Myocyte (in vitro differentiated cells): ENCODE measurements at regions not wholly inside any gene's neighbourhood (a gene's known extent, or its start where the extent isn't known, plus 50 kb on each side); places are given as distances from the start of the nearest gene placed in this dataset.
A peak's percentile ranks its signal among the peaks of the same experiment; 100 is the strongest.

Experiments
- DNase-seq: peaks from one replicate; pipeline ENCODE4 v3.0.0-alpha.2; 2012; ENCODE audit warnings: low read depth
- microRNA-seq: library from miRNA; unstranded; fragments of <30 nt; microRNA quantifications from one replicate; pipeline ENCODE4, GENCODE V29; 2016

DNA sequence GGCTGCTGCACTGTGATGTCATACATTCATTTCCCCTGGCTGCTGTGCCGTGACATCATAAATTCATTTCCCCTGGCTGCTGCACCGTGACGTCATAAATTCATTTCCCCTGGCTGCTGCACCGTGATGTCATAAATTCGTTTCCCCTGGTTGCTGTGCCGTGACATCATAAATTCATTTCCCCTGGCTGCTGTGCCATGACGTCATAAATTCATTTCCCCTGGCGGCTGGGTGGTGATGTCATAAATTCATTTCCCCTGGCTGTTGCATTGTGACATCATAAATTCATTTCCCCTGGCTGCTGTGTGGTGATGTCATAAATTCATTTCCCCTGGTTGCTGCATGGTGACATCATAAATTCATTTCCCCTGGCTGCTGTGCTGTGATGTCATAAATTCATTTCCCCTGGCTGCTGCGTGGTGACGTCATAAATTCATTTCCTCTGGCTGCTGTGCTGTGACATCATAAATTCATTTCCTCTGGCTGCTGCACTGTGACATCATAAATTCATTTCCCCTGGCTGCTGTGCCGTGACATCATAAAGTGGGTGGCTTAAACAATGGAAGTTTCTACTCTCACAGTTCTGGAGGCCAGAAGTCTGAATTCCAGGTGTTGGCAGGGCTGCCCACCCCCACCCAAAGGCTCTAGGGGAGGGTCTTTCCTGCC, 301.1 kb downstream of the SHANK2 start:
- DNase-seq, result no peak

DNA sequence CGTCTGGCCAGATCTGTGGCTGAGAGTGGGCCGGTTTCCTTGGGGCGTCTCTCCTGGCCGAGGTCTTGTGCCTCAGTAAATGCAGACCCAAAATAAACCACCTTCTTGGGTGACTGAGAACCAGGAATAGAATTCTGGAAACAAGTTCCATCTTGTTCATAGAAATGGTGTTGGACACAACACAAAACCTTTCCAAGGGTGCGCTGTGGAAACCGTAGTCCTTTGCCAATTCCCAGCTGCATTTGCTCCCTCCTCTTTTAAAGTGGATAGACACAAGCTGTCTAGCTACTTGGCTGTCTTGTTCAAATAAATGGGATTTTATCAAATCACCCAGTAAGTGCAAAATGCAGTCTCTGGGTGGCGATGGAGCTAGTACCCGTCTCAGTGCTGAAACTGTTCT, 300.2 kb downstream of the SHANK2 start:
- no peak for DNase-seq

DNA sequence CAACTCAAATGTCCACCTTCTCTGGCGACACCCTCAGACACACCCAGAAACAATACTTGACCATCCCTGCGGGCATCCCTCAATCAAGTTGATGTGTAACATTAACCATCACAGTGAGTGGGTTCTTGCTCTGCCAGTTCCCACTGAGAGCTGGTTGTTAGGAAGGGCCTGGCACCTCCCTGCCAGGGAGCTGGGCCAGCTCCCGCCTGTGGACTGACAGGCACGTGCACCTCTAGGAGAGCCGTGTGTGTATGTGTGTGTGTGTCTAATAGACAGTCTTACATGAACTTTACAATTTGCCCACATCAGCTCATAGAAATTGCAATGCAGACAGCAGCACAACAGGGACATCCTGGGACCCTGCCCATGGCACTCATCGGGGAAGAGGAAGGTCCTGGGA, 298.7 kb downstream of the SHANK2 start:
- no peak for DNase-seq

DNA sequence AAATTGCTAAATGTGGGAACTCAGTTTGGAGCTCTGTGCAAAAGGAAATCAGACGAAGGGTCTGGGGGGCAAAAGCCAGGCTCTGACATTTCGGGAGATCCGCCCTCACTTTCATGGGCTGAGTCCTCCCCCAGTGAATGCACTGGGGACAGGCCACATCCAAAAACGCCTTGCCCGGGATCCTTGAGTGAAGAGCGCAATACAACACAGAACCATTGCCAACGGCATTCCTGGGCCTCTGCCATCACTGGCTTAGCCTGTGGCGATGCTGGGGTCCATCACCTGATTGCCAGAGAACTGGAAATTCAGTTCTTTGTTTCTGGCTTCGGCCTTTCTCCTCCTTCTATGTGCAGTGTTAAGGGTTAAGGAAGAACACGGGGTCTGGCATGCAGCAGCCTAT, 297.9 kb downstream of the SHANK2 start:
- DNase-seq, result no peak

Small RNA genes in the stretch of these regions (microRNA-seq; reads per million reads assigned to microRNA genes)
- 2.7 reads per million, percentile 12 among the genes with 10 or more reads in this experiment for gene MIR3664
